Fibroblast of skin of right quadriceps (primary cell): ENCODE measurements at regions not wholly inside any gene's neighbourhood (a gene's known extent, or its start where the extent isn't known, plus 50 kb on each side); places are given as distances from the start of the nearest gene placed in this dataset.

ENCODE experiments used
- DNase-seq: peaks from one replicate; pipeline ENCODE4 v3.0.0-alpha.2; 2013

DNA sequence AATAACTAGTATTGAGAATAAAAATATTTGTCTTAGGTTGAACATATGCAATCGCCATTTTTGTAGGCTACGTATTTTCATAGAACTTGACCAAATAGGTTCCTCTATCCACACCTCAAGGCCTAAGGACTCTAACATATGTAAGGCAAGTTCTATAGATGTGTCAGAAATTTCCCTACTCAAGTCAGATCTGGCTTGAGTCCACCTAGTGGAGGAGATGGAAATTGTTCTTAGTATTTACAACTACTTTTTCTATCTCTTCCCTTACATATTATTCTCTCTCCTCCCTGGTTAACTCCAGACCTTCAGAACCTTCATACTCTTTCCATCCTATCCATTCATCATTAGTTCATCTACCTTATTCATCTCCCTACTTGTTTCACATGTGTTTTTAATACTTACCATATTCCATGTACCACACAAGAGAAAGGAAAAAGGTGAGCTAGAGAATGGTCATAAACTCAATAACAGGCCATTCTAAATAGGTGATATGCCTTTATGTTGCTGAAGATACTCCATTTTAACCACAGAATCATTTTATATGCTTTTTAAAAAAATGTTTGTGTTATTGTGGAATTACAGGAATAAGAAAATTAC is 174.5 kb upstream of the HDAC9 start:
- DNase-seq: peak; percentile 47

GRCh38 chr7:18330548-18330947 is 165.0 kb upstream of the HDAC9 start:
- DNase-seq: no peak

- no peak for DNase-seq
Observed at GRCh38 chr7:18336626-18337025, 158.9 kb upstream of the HDAC9 start.

DNA sequence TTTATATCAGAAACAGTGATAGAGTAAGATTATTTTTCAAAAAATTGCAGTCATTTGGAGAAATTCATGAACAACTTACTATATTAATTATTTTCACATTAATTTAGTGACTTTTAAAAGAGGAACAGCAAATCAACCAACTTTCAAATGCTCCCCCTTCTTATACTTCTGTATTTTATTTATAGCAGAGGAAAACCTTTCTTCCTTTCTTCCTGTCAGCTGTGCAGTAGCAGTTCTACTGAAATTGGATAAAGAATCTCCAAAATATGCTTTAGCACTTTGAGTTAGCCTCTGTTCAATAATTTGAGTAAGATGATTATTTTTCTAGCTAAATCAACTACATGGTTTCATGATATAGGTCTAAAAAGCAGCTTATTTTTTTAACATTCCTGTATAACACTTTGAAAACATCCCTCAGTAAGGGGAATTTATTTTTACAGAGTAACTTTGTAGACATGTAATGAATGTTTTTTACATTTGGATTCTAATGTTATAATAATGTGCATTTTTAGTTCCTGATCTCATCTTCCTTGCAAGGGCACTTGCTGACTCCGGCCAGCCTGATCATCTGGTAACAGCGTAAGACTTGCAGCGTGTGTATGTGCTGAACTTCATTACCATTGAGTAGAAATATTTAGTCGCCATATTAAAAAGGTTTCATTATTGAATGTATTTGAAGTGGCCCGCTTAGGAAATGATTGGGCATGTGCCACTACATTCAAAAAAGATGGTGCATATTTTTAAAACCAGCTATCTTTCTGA is 158.3 kb upstream of the HDAC9 start:
- no peak for DNase-seq

DNA sequence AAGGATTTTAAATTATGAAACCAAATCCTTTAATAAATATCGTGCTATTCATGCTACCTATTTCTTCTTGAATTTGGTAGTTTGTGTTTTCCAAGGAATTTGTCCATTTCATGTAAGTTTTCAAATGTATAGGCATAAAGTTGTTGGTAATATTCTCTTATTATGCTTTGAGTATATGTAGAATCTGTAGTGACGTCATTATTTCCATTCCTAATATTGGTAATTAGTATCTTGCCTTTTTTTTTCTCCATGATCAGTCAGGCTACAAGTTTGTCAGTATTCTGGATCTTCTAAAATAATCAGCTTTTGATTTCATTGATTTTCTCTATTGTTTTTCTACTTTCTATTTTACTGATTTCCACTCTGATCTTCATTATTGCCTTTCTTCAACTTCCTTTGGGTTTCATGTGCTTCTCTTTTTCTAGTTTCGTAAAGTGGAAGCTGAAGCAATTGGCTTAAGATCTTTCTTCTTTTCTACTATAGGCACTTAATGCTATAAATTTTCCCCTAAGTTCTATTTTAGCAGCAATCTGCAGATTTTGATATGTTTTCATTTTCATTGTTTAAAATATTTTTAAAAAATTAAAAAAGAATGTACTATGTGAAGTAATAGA is 156.5 kb upstream of the HDAC9 start:
- DNase-seq: no peak

- DNase-seq: no peak
Observed at GRCh38 chr7:18341756-18342155, 153.8 kb upstream of the HDAC9 start.

DNA sequence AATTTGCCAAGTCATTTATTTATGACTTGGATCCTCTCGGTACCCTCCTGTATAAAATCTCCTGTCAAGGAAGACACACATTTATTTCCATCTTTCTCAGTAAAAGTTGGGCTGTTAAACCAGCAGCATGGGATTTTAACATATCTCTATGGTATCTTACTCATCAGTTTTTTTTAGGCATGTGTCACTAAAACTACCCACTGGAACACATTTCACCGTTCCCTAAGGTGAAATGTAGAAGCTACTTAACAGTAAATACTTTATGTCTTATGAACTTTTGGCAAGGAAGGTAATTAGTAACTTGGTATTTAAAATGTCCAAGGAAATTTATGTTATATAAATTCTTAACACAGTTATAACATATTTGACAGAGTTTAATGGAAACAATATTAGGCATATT is 152.5 kb upstream of the HDAC9 start:
- DNase-seq: no peak

DNA sequence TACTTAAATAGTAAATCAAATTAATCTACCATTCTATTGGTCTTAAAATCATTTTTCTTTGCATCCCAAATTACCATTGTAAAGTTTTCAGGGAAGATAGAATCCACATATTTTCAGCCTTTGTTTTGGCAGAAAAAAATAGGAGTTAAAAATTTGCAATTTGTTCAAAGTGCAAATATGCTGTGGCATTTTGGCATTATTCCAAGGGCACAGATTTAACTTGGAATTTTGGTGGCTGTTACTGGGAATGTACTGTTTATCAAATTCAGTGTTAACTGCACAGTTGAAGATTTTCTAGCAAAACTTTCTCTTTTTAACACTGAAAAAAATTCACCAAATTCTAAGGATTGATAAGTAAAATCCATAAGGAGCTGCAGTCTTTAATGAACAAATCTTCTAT is 151.0 kb upstream of the HDAC9 start:
- DNase-seq: no peak

- peak; percentile 51 for DNase-seq
Observed at GRCh38 chr7:18345641-18346234, 149.8 kb upstream of the HDAC9 start.

DNA sequence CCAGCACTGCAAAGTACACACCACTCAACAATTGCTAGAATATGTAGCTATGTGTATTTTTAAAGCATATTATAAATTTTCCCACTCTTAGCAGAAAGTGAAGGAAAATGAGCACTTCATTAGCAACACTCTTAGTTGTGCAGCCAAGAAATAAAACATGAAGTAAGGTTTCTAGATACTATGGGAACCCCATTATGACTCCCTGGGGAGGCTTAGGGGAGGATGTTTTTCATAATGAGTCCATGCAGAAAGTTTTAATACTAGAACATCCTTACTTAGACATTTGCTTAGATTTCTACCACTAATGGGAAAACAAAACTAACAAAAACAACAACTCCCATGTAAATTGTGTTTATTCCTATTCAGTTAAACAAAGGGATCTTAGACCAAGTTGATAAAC is 148.4 kb upstream of the HDAC9 start:
- DNase-seq: no peak

GRCh38 chr7:18350678-18351077 is 144.9 kb upstream of the HDAC9 start:
- DNase-seq: no peak

- peak; percentile 79 for DNase-seq
Observed at GRCh38 chr7:18352339-18353255, 143.0 kb upstream of the HDAC9 start.

DNA sequence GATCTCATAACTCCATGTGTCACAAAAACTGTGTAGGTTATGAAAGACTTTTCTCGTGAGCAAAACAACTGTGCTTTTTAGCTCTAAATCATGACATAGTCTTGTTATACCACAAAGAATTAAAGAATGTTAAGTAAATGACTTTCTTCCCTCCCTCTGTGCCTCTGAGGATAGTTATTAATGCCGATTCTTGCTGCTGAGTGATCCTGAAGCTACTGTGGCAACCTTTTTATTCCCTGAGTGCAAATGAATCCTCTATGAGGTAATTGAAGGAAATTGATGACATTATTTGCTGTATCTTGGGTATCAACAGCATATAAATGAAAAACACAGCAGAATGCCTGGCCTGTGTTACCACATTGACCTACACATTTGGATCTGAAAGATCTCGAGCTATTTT is 142.2 kb upstream of the HDAC9 start:
- DNase-seq: peak; percentile 67

DNA sequence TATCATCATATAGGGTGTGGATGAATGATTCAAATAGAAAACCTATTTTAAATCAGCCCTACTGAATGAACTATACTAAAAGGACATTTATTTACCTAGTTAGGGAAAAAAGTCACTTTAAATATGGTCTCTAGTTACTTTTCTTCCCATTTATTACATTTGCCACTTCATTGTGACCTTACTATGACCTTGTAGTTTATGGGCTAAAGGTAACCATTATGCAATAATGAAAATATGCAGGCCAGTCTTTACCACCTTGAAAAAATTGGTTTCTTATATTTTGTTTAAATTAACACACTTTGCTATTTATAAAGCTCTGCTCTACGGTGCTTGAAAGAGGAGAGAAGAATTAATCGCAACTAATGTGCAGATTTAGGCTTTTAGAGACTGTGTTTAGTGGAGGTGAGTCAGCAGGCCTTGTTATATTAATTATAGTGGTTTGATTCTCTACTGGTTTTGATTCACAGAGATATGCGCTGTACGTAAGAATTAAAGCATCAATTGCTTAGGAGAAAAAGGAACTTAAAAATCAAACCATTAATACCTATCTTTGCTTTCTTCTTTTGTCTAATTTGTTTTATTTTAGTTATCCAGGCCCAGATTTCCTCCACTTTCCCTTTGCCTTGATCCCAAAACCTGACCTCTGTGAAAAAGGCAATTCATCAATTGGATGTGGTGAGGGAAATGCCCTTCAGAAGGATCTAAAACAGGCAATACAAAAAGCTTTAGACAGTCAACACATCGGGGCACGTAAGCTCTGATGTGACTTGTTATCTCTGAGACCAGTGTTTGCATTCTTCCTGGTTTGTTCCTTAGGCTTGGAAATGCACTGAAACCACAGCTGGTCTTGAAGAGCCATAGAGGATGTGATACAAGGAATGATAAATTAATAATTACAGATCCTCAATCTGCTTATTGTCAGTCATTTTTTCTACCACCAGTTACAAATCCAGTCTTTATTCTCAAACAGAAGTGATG is 141.2 kb upstream of the HDAC9 start:
- no peak for DNase-seq

DNA sequence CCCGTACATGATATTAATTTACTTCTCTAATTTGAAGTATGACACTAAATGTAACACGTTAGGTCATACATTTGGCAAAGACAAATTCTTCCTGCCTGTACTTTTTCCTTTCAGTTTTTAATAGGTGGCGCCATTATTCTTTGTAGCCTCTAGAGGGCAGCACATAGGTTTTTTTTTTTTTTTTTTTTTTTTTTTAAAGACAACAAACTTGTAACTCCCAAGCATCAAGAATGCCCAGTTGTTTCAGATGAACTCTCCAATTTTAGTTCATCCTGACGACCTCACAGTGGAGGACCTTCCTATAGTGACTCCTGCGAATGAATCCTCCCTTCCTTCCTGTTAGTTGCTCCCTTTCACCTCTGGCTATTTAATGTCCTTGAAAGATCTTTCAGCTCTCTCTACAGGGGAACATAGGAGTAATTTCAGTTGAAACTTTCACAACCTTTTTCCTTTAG is 139.3 kb upstream of the HDAC9 start:
- peak; percentile 51 for DNase-seq

- DNase-seq: no peak
Observed at GRCh38 chr7:18357691-18358090, 137.9 kb upstream of the HDAC9 start.

GRCh38 chr7:18361756-18362155 is 133.8 kb upstream of the HDAC9 start:
- DNase-seq: peak; percentile 53

DNA sequence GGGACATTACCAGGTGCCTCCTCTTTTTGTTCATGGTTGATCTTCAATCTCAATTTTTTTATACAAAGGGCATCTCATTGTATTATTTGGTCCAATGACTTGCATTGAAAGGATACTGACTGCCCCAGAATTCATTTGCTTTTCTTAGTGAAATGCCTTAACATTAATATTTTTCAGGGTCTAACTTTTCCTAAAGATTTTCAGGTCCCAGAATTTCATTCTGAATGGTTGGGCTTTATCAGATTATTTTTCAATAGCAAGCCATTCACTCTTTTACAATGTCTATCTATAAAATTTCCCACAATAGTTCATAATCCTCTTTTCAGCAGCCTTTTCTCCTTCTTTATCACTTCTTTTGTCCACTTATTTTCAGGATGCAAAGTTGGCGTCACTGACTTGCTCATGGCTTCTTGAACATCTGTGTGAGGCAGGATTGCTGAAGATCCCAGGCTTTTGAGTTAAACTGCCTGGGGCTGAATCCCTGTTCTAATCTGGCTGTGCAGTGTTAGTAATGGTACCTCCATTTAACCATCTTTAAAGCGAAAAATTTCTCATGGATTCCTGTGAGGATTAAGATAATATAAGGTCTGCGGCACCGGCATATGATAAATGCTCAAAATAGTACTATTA is 131.7 kb upstream of the HDAC9 start:
- no peak for DNase-seq

DNA sequence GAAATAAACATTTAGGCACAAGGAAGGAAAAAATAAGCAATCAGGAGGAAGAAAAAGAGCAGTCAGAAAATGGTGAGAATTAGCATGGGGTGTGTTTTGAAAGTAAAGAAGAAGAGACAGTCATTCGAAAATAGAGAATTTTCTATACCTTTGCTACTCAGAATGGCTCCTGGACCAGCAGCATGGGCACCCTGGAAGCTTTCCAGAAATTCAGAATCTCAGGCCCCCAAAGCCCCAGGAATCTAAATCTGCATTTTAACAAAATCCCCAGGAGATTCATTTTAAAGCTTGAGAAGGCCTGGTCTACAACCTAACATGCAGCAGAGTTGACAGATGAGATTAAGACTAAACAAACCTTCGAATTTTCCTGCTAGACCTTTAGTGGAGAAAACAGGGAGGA is 131.2 kb upstream of the HDAC9 start:
- no peak for DNase-seq

DNA sequence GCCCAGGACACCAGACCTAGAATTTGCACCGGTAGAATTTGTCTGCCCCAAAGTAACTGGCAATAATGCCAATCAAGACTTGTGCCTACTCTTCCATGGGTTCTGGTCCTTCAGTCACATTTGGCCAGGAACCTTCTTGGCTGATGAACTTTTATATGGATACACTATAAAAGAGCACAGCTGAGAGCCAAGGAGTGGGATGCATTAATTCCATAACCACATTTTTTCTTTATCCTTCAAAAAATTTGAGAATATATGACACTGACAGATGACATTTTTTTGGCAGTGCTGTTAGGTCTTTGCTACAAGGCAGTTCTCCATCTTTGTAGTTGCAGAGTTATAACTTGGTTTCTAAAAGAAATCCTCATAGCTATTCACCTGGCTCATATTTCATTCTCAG is 129.2 kb upstream of the HDAC9 start:
- DNase-seq: no peak

DNA sequence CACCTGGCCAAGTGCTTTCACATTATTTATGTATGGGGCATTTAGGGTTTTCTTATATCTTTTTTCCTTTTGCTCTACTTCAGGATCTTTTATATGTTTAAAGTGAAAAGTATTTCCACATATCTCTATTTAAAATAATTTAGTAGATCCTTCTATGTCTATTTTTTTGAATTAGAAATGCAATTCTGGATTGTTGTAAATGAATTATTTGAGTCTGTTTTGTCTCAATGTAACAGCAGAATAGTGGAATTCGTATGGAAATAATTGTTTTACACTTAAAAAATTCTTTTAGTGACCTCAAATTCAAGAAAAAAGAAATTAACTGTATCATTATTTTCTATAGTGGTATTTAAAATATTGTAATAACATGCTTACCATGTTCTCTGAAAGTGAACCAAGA is 126.5 kb upstream of the HDAC9 start:
- no peak for DNase-seq
